ENCODE measurements at regions not wholly inside any gene's neighbourhood (a gene's known extent, or its start where the extent isn't known, plus 50 kb on each side); places are given as distances from the start of the nearest gene placed in this dataset.

- no peak for TF ChIP-seq CTCF (IDR thresholded peaks at IDR 0.05; ENCODE audit: control extremely low read depth in 1 of 3, insufficient read depth in 1 of 3, low read depth in 1 of 3, low read length in 3 of 3)
- no peak for TF ChIP-seq POLR2AphosphoS5 (IDR thresholded peaks at IDR 0.05; ENCODE audit: low read depth, low read length)
- no peak for TF ChIP-seq MAX (IDR thresholded peaks at IDR 0.05)
- TF ChIP-seq POLR2A (IDR thresholded peaks at IDR 0.05; ENCODE audit: control extremely low read depth in 1 of 2, low read depth in 2 of 2, low read length in 2 of 2): no peak
- TF ChIP-seq CHD1 (IDR thresholded peaks at IDR 0.05; ENCODE audit: low read depth, low read length): no peak
- no peak for TF ChIP-seq BRCA1 (IDR thresholded peaks at IDR 0.05; ENCODE audit: low read depth, low read length)
- no peak for TF ChIP-seq YY1 (IDR thresholded peaks at IDR 0.05; ENCODE audit: low read depth, low read length)
- no peak for TF ChIP-seq EZH2 (IDR thresholded peaks at IDR 0.05; ENCODE audit: low read depth, low read length, severe bottlenecking)
- no peak for TF ChIP-seq USF2 (IDR thresholded peaks at IDR 0.05; ENCODE audit: low read length)
- TF ChIP-seq RFX5 (IDR thresholded peaks at IDR 0.05; ENCODE audit: borderline replicate concordance, low read depth, low read length): no peak
These were observed 163.5 kb downstream of the CSNK2A3 start for GRCh38 chr11:11189506-11189905.

All from H1 (cell line).